ENCODE measurements at regions not wholly inside any gene's neighbourhood (a gene's known extent, or its start where the extent isn't known, plus 50 kb on each side); places are given as distances from the start of the nearest gene placed in this dataset.

DNA sequence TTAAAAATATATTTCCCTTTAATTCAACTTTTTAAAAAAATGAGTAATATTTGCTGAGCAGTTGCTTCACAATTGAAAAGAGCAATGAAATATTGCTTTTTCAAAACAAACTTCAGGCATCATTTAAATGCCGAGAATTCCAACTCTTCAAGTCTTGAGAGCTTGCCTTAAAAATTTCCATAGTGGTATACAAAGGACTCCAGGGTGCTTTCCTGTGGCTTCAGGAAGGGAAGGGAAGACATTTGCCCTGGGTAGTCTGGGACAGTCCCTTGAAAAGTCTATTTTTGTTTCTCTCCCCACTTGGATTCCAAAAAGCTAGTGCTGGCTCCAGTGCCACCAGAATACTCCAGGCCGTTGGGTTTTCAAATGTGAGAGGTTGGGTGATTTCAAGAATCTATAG lies 71.7 kb downstream of the HYCC1 start:
- intact Hi-C loops (cut with micrococcal nuclease) = no loop called here
- no peak for DNase-seq
- POLR2A ChIA-PET = no interaction called here
- H3K9me3 Mint-ChIP-seq = no peaks in the 10 kb centered on the region
- no peak for ATAC-seq
- no peak overlapping the region for H3K4me3 Mint-ChIP-seq
- H3K27ac Mint-ChIP-seq = no peak overlapping the region
- CTCF ChIA-PET = no interaction called here
- no peaks in the 10 kb centered on the region for H3K4me1 Mint-ChIP-seq (ENCODE audit: low read depth)
- H3K36me3 Mint-ChIP-seq (ENCODE audit: low read depth) = no peaks in the 10 kb centered on the region
- H3K27me3 Mint-ChIP-seq = no peaks in the 10 kb centered on the region
- no peak for TF ChIP-seq CTCF (IDR thresholded peaks at IDR 0.05)

GRCh38 chr7:22939842-22940241 lies 74.1 kb downstream of the HYCC1 start:
- no peak for TF ChIP-seq CTCF (IDR thresholded peaks at IDR 0.05)
- no peak overlapping the region for H3K27ac Mint-ChIP-seq
- ChIA-PET POLR2A (no interaction called here), CTCF (interaction anchor here (1.3 kb wide), 1 partner anchor 116 kb away, joined by 3 read pairs; no protein-coding TSS in a partner anchor)
- no peaks in the 10 kb centered on the region for H3K36me3 Mint-ChIP-seq (ENCODE audit: low read depth)
- no peak overlapping the region for H3K4me3 Mint-ChIP-seq
- intact Hi-C loops (cut with micrococcal nuclease) = no loop called here
- no peaks in the 10 kb centered on the region for H3K27me3 Mint-ChIP-seq
- ATAC-seq (no peak), DNase-seq (no peak)
- H3K4me1 Mint-ChIP-seq (ENCODE audit: low read depth) = no peaks in the 10 kb centered on the region
- no peaks in the 10 kb centered on the region for H3K9me3 Mint-ChIP-seq

DNA sequence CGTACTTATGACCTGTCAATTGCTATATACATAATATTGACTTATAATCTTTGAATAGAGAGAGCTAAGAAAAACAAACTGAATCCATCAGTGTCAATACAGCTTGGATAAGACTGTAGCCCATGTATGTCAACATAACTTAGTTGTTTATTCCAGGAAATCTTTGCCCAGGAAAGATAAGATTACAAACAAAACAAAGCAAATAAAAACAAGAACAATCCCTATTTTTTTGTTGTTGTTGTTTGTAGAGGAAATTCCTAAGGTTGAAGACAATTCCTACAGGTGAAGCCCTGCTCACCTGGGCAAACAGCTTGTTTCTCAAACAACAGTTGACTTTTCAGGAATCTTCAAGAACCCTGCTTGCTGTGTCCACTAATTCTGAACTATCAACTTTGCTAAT lies 76.0 kb downstream of the HYCC1 start:
- Mint-ChIP-seq H3K4me1 (ENCODE audit: low read depth) (no peaks in the 10 kb centered on the region), H3K27me3 (peaks cover 3% of the 10 kb centered on the region), H3K4me3 (no peak overlapping the region), H3K27ac (no peak overlapping the region), H3K9me3 (no peaks in the 10 kb centered on the region), H3K36me3 (ENCODE audit: low read depth) (no peaks in the 10 kb centered on the region)
- ChIA-PET CTCF (interaction anchor here (0.6 kb wide), 1 partner anchor 77 kb away, joined by 3 read pairs; no protein-coding TSS in a partner anchor), POLR2A (no interaction called here)
- ATAC-seq = no peak
- intact Hi-C loops (cut with micrococcal nuclease) = no loop called here
- DNase-seq = no peak
- TF ChIP-seq CTCF (IDR thresholded peaks at IDR 0.05) = no peak

GRCh38 chr7:22936246-22936645 lies 77.7 kb downstream of the HYCC1 start:
- ChIA-PET POLR2A (no interaction called here), CTCF (no interaction called here)
- no peak for TF ChIP-seq CTCF (IDR thresholded peaks at IDR 0.05)
- H3K4me3 Mint-ChIP-seq = no peak overlapping the region
- DNase-seq = no peak
- H3K4me1 Mint-ChIP-seq (ENCODE audit: low read depth) = no peaks in the 10 kb centered on the region
- H3K36me3 Mint-ChIP-seq (ENCODE audit: low read depth) = no peaks in the 10 kb centered on the region
- ATAC-seq = no peak
- intact Hi-C loops (cut with micrococcal nuclease) = no loop called here
- H3K27ac Mint-ChIP-seq = no peak overlapping the region
- H3K9me3 Mint-ChIP-seq = no peaks in the 10 kb centered on the region
- peaks cover 8% of the 10 kb centered on the region for H3K27me3 Mint-ChIP-seq

GRCh38 chr7:22935269-22935668 lies 78.7 kb downstream of the HYCC1 start:
- ATAC-seq (no peak), DNase-seq (no peak)
- ChIA-PET POLR2A (no interaction called here), CTCF (no interaction called here)
- intact Hi-C loops (cut with micrococcal nuclease) = no loop called here
- TF ChIP-seq CTCF (IDR thresholded peaks at IDR 0.05) = no peak
- peaks cover 7% of the 10 kb centered on the region for H3K9me3 Mint-ChIP-seq
- no peak overlapping the region for H3K27ac Mint-ChIP-seq
- no peaks in the 10 kb centered on the region for H3K4me1 Mint-ChIP-seq (ENCODE audit: low read depth)
- peaks cover 8% of the 10 kb centered on the region for H3K27me3 Mint-ChIP-seq
- no peak overlapping the region for H3K4me3 Mint-ChIP-seq
- no peaks in the 10 kb centered on the region for H3K36me3 Mint-ChIP-seq (ENCODE audit: low read depth)
